ENCODE measurements at regions not wholly inside any gene's neighbourhood (a gene's known extent, or its start where the extent isn't known, plus 50 kb on each side); places are given as distances from the start of the nearest gene placed in this dataset.
"Not testable (repeated sequence)": the region's sequence is repeated elsewhere in the genome, so short reads cannot be mapped to it uniquely, and the experiment has no call there.

GRCh38 chr21:35504951-35505466 lies 455.9 kb upstream of the RUNX1 start:
- H3K4me3 Mint-ChIP-seq: peak overlapping the region in 3 of 10 donors; percentile 12 to 40 (median 21)
- H3K27me3 ChIP-seq (ENCODE audit: control insufficient read depth in 2 of 2, insufficient read depth in 2 of 2, low read length in 2 of 2): peaks cover 0 to 3% of the 10 kb centered on the region in 2 donors
- no peaks in the 10 kb centered on the region for H3K36me3 ChIP-seq (ENCODE audit: control insufficient read depth in 2 of 3, insufficient read depth in 3 of 3, low read length in 3 of 3)
- H3K4me3 ChIP-seq (ENCODE audit: low read length): no peak overlapping the region
- peak overlapping the region; percentile 65 for H3K27ac ChIP-seq (ENCODE audit: low read depth, low read length)
- H3K9me3 Mint-ChIP-seq: peaks cover 0 to 13% (median 0%) of the 10 kb centered on the region in 11 donors
- peak overlapping the region in 8 of 9 donors; percentile 89 to 99 (median 95) for H3K27ac Mint-ChIP-seq
- CTCF ChIA-PET: no interaction called here
- peaks cover 38 to 88% (median 73%) of the 10 kb centered on the region in 7 donors for H3K4me1 Mint-ChIP-seq
- DNase-seq: no peak
- H3K9me3 ChIP-seq (ENCODE audit: control insufficient read depth in 2 of 3, low read length in 3 of 3): no peaks in the 10 kb centered on the region
- peaks cover 0 to 3% (median 0%) of the 10 kb centered on the region in 5 donors for H3K27me3 Mint-ChIP-seq
- POLR2A ChIA-PET: interaction anchor here (0.7 to 2.2 kb wide), 6 partner anchors 17 to 29 kb away, joined by 3 to 14 read pairs (median 4); no protein-coding TSS in a partner anchor
- H3K36me3 Mint-ChIP-seq: peaks cover 0 to 5% (median 0%) of the 10 kb centered on the region in 5 donors
- H3K4me1 ChIP-seq (ENCODE audit: control insufficient read depth in 2 of 2, insufficient read depth in 2 of 2, low read length in 2 of 2): peaks cover 0 to 44% of the 10 kb centered on the region in 2 donors
- no peak for ATAC-seq
- intact Hi-C loops (cut with micrococcal nuclease): no loop called here

GRCh38 chr21:35504277-35504676 lies 455.2 kb upstream of the RUNX1 start:
- POLR2A ChIA-PET: interaction anchor here (0.7 to 2.2 kb wide), 5 partner anchors 18 to 817 kb away, joined by 3 to 14 read pairs (median 4); no protein-coding TSS in a partner anchor

DNA sequence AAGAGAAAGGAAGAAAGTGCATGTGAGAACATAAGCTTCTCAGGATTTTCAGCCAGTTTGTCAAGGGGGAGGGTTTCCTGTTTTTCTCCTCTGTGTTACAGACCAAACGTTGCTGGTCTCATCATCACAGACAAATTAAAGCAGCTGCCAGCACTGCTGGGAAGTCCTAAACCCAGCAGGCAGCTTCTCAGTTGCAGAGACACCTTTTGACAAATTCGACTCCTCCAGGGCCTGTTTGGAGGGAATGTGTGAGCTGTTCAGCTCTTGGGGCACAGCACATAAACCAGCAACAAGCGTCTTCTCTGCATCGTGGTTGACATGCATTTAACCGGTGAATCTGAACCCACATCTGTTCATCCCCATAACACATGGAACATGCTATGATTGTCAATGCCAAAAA lies 454.6 kb upstream of the RUNX1 start:
- Mint-ChIP-seq H3K36me3 (peaks cover 0 to 5% (median 0%) of the 10 kb centered on the region in 5 donors), H3K27ac (peak overlapping the region; percentile 89 to 99 (median 93)), H3K27me3 (peaks cover 0 to 3% (median 0%) of the 10 kb centered on the region in 5 donors), H3K4me1 (peaks cover 34 to 75% (median 67%) of the 10 kb centered on the region in 7 donors), H3K9me3 (peaks cover 0 to 13% (median 0%) of the 10 kb centered on the region in 11 donors), H3K4me3 (peak overlapping the region; percentile 48 to 88 (median 72))
- DNase-seq (peak in 7 of 9 donors; percentile 22 to 72 (median 62)), ATAC-seq (peak; percentile 81)
- Histone ChIP-seq H3K27ac (ENCODE audit: low read depth, low read length) (peak overlapping the region; percentile 65), H3K4me1 (ENCODE audit: control insufficient read depth in 2 of 2, insufficient read depth in 2 of 2, low read length in 2 of 2) (peaks cover 0 to 36% of the 10 kb centered on the region in 2 donors), H3K27me3 (ENCODE audit: control insufficient read depth in 2 of 2, insufficient read depth in 2 of 2, low read length in 2 of 2) (peaks cover 0 to 3% of the 10 kb centered on the region in 2 donors), H3K4me3 (ENCODE audit: low read length) (peak overlapping the region; percentile 30), H3K36me3 (ENCODE audit: control insufficient read depth in 2 of 3, insufficient read depth in 3 of 3, low read length in 3 of 3) (no peaks in the 10 kb centered on the region), H3K9me3 (ENCODE audit: control insufficient read depth in 2 of 3, low read length in 3 of 3) (no peaks in the 10 kb centered on the region)
- intact Hi-C loops (cut with micrococcal nuclease): loop anchor here in 1 of 2 donors (1.0 to 2.0 kb wide), 3 partner anchors 23 to 615 kb away; no protein-coding TSS in a partner anchor
- CTCF ChIA-PET: interaction anchor here (0.8 kb wide), 1 partner anchor 103 kb away, joined by 3 read pairs; no protein-coding TSS in a partner anchor
- POLR2A ChIA-PET: interaction anchor here (0.5 to 2.2 kb wide), 11 partner anchors 22 to 817 kb away, joined by 3 to 14 read pairs (median 4); no protein-coding TSS in a partner anchor

More at GRCh38 chr21:35504277-35504676, 455.2 kb upstream of the RUNX1 start:
- Histone ChIP-seq H3K27ac (ENCODE audit: low read depth, low read length) (peak overlapping the region; percentile 65), H3K9me3 (ENCODE audit: control insufficient read depth in 2 of 3, low read length in 3 of 3) (no peaks in the 10 kb centered on the region), H3K36me3 (ENCODE audit: control insufficient read depth in 2 of 3, insufficient read depth in 3 of 3, low read length in 3 of 3) (no peaks in the 10 kb centered on the region), H3K4me3 (ENCODE audit: low read length) (no peak overlapping the region), H3K4me1 (ENCODE audit: control insufficient read depth in 2 of 2, insufficient read depth in 2 of 2, low read length in 2 of 2) (peaks cover 0 to 42% of the 10 kb centered on the region in 2 donors), H3K27me3 (ENCODE audit: control insufficient read depth in 2 of 2, insufficient read depth in 2 of 2, low read length in 2 of 2) (peaks cover 0 to 3% of the 10 kb centered on the region in 2 donors)
- Mint-ChIP-seq H3K4me1 (peaks cover 38 to 81% (median 73%) of the 10 kb centered on the region in 7 donors), H3K36me3 (peaks cover 0 to 5% (median 0%) of the 10 kb centered on the region in 5 donors), H3K27ac (peak overlapping the region; percentile 89 to 99 (median 93)), H3K27me3 (peaks cover 0 to 3% (median 0%) of the 10 kb centered on the region in 5 donors), H3K9me3 (peaks cover 0 to 13% (median 0%) of the 10 kb centered on the region in 11 donors), H3K4me3 (peak overlapping the region; percentile 38 to 88 (median 72))
- ATAC-seq (no peak), DNase-seq (no peak)
- intact Hi-C loops (cut with micrococcal nuclease): no loop called here
- CTCF ChIA-PET: no interaction called here

GRCh38 chr21:35502821-35503220 lies 453.7 kb upstream of the RUNX1 start:
- CTCF ChIA-PET: no interaction called here
- Histone ChIP-seq H3K4me3 (ENCODE audit: low read length) (no peak overlapping the region), H3K27me3 (ENCODE audit: control insufficient read depth in 2 of 2, insufficient read depth in 2 of 2, low read length in 2 of 2) (peaks cover 0 to 3% of the 10 kb centered on the region in 2 donors), H3K36me3 (ENCODE audit: control insufficient read depth in 2 of 3, insufficient read depth in 3 of 3, low read length in 3 of 3) (no peaks in the 10 kb centered on the region), H3K9me3 (ENCODE audit: control insufficient read depth in 2 of 3, low read length in 3 of 3) (no peaks in the 10 kb centered on the region), H3K27ac (ENCODE audit: low read depth, low read length) (no peak overlapping the region), H3K4me1 (ENCODE audit: control insufficient read depth in 2 of 2, insufficient read depth in 2 of 2, low read length in 2 of 2) (peaks cover 0 to 31% of the 10 kb centered on the region in 2 donors)
- Mint-ChIP-seq H3K4me3 (peak overlapping the region in 6 of 10 donors; percentile 67 to 88 (median 78)), H3K36me3 (peaks cover 0 to 5% (median 0%) of the 10 kb centered on the region in 5 donors), H3K27me3 (peaks cover 0 to 3% (median 0%) of the 10 kb centered on the region in 5 donors), H3K27ac (peak overlapping the region; percentile 89 to 99 (median 93)), H3K9me3 (peaks cover 0 to 13% (median 0%) of the 10 kb centered on the region in 11 donors), H3K4me1 (peaks cover 30 to 68% (median 62%) of the 10 kb centered on the region in 7 donors)
- POLR2A ChIA-PET: interaction anchor here (0.7 to 2.2 kb wide), 6 partner anchors 23 to 818 kb away, joined by 3 to 14 read pairs (median 6); no protein-coding TSS in a partner anchor
- intact Hi-C loops (cut with micrococcal nuclease): loop anchor here in 1 of 2 donors (1.0 to 2.0 kb wide), 3 partner anchors 24 to 615 kb away; no protein-coding TSS in a partner anchor
- ATAC-seq (no peak), DNase-seq (no peak)

DNA sequence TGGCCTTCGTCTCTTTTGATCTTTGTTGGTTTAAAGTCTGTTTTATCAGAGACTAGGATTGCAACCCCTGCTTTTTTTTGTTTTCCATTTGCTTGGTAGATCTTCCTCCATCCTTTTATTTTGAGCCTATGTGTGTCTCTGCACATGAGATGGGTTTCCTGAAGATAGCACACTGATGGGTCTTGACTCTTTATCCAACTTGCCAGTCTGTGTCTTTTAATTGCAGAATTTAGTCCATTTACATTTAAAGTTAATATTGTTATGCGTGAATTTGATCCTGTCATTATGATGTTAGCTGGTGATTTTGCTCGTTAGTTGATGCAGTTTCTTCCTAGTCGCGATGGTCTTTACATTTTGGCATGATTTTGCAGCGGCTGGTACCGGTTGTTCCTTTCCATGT lies 448.4 kb upstream of the RUNX1 start:
- Mint-ChIP-seq H3K4me1 (peaks cover 4 to 19% (median 15%) of the 10 kb centered on the region in 7 donors), H3K9me3 (peaks cover 0 to 13% (median 3%) of the 10 kb centered on the region in 11 donors)
- H3K36me3 ChIP-seq (ENCODE audit: control insufficient read depth in 2 of 3, insufficient read depth in 3 of 3, low read length in 3 of 3); H3K4me3 ChIP-seq (ENCODE audit: low read length); intact Hi-C loops (cut with micrococcal nuclease); POLR2A ChIA-PET; H3K27ac Mint-ChIP-seq; H3K27me3 ChIP-seq (ENCODE audit: control insufficient read depth in 2 of 2, insufficient read depth in 2 of 2, low read length in 2 of 2); H3K9me3 ChIP-seq (ENCODE audit: control insufficient read depth in 2 of 3, low read length in 3 of 3); H3K27me3 Mint-ChIP-seq; H3K4me3 Mint-ChIP-seq; ATAC-seq; H3K27ac ChIP-seq (ENCODE audit: low read depth, low read length); H3K36me3 Mint-ChIP-seq; CTCF ChIA-PET; H3K4me1 ChIP-seq (ENCODE audit: control insufficient read depth in 2 of 2, insufficient read depth in 2 of 2, low read length in 2 of 2); DNase-seq: not testable (repeated sequence)

DNA sequence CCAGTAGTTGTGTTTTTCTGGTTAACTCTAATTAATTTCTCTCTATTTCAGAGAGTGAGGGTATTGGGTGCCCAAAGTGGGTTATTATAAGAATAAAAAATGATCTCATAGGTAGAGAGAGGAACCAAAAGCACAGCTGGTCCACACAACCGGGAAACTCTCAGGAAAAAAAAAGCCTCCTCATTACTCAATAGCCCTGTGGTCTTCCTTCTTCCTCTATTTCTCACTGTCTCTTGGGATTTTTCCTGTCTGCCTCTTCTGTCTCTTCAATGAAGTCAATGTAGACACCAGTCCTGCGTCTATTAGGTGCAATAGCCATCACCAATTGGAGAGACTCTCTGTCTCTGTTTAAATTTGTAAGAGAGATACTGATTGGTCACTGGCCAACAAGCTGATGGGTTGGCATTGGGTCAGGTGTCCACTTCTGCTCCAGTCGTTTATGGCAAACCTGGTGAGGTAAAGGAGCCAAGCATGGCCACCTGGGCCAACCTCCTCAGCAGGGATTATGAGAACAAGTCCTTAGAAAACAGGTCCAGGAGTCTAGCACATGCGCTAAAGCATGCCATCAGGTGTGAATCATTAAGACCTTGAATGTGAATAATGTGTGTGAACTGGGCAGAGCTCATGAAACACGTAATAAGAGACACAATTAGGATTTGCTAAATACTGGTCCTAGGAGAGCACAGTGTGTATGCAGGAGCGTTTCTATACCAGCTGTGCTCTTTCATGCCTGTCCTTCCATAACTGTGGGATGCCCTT lies 443.0 kb upstream of the RUNX1 start:
- Mint-ChIP-seq H3K27me3 (peaks cover 0 to 12% (median 0%) of the 10 kb centered on the region in 5 donors), H3K27ac (no peak overlapping the region), H3K9me3 (peaks cover 0 to 3% (median 0%) of the 10 kb centered on the region in 11 donors)

More for the DNA sequence above, 443.0 kb upstream of the RUNX1 start:
- ATAC-seq (no peak), DNase-seq (no peak)
- POLR2A ChIA-PET: no interaction called here
- Mint-ChIP-seq H3K4me3 (no peak overlapping the region), H3K4me1 (peaks cover 0 to 7% (median 0%) of the 10 kb centered on the region in 7 donors), H3K36me3 (no peaks in the 10 kb centered on the region)
- H3K9me3 ChIP-seq (ENCODE audit: control insufficient read depth in 2 of 3, low read length in 3 of 3): no peaks in the 10 kb centered on the region
- CTCF ChIA-PET: interaction anchor here (0.5 kb wide), 1 partner anchor 865 kb away, joined by 3 read pairs; no protein-coding TSS in a partner anchor
- H3K27ac ChIP-seq (ENCODE audit: low read depth, low read length): no peak overlapping the region
- no peaks in the 10 kb centered on the region for H3K27me3 ChIP-seq (ENCODE audit: control insufficient read depth in 2 of 2, insufficient read depth in 2 of 2, low read length in 2 of 2)
- no peaks in the 10 kb centered on the region for H3K36me3 ChIP-seq (ENCODE audit: control insufficient read depth in 2 of 3, insufficient read depth in 3 of 3, low read length in 3 of 3)
- intact Hi-C loops (cut with micrococcal nuclease): no loop called here
- no peak overlapping the region for H3K4me3 ChIP-seq (ENCODE audit: low read length)
- no peaks in the 10 kb centered on the region for H3K4me1 ChIP-seq (ENCODE audit: control insufficient read depth in 2 of 2, insufficient read depth in 2 of 2, low read length in 2 of 2)
